LNCaP clone FGC (cell line): ENCODE measurements at regions not wholly inside any gene's neighbourhood (a gene's known extent, or its start where the extent isn't known, plus 50 kb on each side); places are given as distances from the start of the nearest gene placed in this dataset.

Experiments
- DNase-seq: peaks from one replicate; pipeline ENCODE4 v3.0.0-alpha.2; 2011; ENCODE audit warnings: low read depth
- H3K4me3 ChIP-seq: 2 replicates; pipeline ENCODE4 v1.5.1; 2011; ENCODE audit warnings: mild to moderate bottlenecking, low read depth, low read length, control low read depth
- TF ChIP-seq, protein P1 (sequence below): IDR thresholded peaks from 2 replicates; pipeline ENCODE4 v1.5.1; 2012; ENCODE audit warnings: mild to moderate bottlenecking; ENCODE audit not compliant: control insufficient read depth, insufficient read depth; ENCODE audit errors: extremely low read depth

GRCh38 chr17:53017227-53017626, 805.5 kb upstream of the KIF2B start:
- H3K4me3 ChIP-seq: no peak overlapping the region
- TF ChIP-seq, protein P1, sequence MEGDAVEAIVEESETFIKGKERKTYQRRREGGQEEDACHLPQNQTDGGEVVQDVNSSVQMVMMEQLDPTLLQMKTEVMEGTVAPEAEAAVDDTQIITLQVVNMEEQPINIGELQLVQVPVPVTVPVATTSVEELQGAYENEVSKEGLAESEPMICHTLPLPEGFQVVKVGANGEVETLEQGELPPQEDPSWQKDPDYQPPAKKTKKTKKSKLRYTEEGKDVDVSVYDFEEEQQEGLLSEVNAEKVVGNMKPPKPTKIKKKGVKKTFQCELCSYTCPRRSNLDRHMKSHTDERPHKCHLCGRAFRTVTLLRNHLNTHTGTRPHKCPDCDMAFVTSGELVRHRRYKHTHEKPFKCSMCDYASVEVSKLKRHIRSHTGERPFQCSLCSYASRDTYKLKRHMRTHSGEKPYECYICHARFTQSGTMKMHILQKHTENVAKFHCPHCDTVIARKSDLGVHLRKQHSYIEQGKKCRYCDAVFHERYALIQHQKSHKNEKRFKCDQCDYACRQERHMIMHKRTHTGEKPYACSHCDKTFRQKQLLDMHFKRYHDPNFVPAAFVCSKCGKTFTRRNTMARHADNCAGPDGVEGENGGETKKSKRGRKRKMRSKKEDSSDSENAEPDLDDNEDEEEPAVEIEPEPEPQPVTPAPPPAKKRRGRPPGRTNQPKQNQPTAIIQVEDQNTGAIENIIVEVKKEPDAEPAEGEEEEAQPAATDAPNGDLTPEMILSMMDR: no peak
- no peak for DNase-seq

DNA sequence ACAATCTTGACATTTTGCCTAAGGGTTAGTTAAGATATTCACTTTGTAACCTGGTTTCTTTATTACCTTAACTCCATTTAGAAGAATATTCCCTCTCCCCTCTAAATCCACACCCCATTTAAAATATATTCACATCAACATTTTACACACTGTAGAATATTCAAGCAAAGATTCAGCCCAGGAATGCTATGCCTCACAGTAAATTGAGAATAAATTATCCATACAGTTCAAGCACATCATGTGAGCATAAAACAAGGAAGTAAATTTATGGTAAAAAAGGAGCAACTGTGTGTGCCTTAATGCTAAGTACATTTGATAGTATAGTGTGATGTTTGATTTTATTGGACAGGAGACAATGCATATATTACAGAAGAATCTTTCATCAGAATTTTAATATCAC, 806.6 kb upstream of the KIF2B start:
- H3K4me3 ChIP-seq: no peak overlapping the region
- TF ChIP-seq, protein P1: no peak
- no peak for DNase-seq

DNA sequence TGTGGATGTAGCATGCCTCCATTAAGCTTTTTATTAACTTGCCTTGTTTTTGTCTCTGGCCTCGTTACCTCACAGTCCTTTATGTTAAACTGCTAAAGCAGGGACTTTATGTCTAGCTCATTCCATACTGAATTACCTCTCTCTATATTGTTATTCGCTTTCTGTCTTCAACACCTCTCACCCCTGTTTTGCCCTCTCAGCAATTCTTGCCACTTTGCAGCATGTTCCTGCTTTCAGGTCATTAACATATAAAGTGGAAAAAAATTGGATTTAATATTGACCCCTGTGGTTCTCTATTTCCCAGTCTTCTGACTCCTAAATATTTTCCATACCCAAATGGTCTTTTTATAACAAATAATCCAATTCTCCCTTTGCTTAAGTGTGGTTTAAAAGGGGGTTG, 810.4 kb upstream of the KIF2B start:
- TF ChIP-seq, protein P1: no peak
- no peak for DNase-seq
- no peak overlapping the region for H3K4me3 ChIP-seq

DNA sequence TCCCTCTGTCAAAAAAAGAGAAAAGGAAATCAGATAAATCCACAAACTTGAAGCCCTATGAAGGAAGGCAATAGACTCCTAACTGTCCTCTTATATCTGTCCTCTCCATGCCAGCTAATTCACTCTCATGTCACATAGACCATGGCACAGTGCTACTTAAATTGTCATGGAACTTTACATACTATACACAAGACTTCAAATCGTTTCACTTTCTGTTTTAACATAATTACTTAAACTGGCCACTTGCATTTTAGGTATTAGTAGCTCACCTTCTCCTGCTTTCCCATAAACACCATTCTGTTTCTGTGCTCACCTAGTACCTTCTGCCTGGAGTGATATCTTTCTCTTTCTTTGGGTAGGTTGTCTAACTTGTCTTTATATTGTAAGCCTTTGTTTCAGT, 816.7 kb upstream of the KIF2B start:
- TF ChIP-seq, protein P1: no peak
- H3K4me3 ChIP-seq: no peak overlapping the region
- DNase-seq: no peak

DNA sequence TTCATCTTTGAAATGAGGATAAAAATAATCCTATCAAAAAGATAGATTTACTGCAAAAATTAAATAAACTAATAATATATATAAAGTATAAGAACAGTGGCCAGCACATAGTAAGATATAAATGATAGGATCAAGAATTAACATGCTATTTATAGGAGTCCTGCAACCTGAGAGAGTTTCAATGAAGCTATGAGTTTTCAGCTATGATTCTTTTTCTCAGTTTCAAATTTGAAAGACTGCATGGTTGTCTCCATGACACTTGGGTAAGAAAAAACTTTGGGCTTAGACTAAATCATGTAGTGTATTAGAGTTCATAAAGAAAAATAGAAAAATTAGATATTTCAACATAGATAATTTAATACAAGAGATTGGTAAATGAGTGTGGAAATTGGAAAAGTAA, 817.8 kb upstream of the KIF2B start:
- TF ChIP-seq, protein P1: no peak
- DNase-seq: no peak
- no peak overlapping the region for H3K4me3 ChIP-seq

GRCh38 chr17:52995881-52996280, 826.8 kb upstream of the KIF2B start:
- TF ChIP-seq, protein P1: no peak
- H3K4me3 ChIP-seq: no peak overlapping the region
- DNase-seq: no peak

GRCh38 chr17:52995147-52995546, 827.6 kb upstream of the KIF2B start:
- TF ChIP-seq, protein P1: no peak

More at GRCh38 chr17:52995147-52995546, 827.6 kb upstream of the KIF2B start:
- no peak for DNase-seq
- H3K4me3 ChIP-seq: no peak overlapping the region
